Stimulated activated CD4-positive, alpha-beta T cell treated with anti-CD3 and anti-CD28 coated beads, Interleukin-12 subunit alpha, Interleukin-12 subunit beta, amount 100 ng/mL, for 48 hours (primary cell): ENCODE measurements at regions not wholly inside any gene's neighbourhood (a gene's known extent, or its start where the extent isn't known, plus 50 kb on each side); places are given as distances from the start of the nearest gene placed in this dataset.

Experiments used
- DNase-seq, 3 donors: peaks; one replicate each; pipeline ENCODE4 v3.0.0-alpha.2; 2020; ENCODE audit warnings: low read depth in 2 of 3, low spot score in 1 of 3

GRCh38 chr12:17810399-17810798 is 279.6 kb downstream of the RERGL start:
- no peak for DNase-seq

GRCh38 chr12:17809206-17809605 is 280.8 kb downstream of the RERGL start:
- no peak for DNase-seq

GRCh38 chr12:17802657-17803641 is 287.0 kb downstream of the RERGL start:
- no peak for DNase-seq

- no peak for DNase-seq
Observed at GRCh38 chr12:17793854-17794253, 296.1 kb downstream of the RERGL start.

- DNase-seq: no peak
Observed at GRCh38 chr12:17778242-17778641, 311.8 kb downstream of the RERGL start.

GRCh38 chr12:17763366-17763765 is 326.6 kb downstream of the RERGL start:
- DNase-seq: no peak

- no peak for DNase-seq
Observed at GRCh38 chr12:17759982-17760381, 330.0 kb downstream of the RERGL start.
